Gastroesophageal sphincter (tissue), 4 donors: ENCODE measurements at regions not wholly inside any gene's neighbourhood (a gene's known extent, or its start where the extent isn't known, plus 50 kb on each side); places are given as distances from the start of the nearest gene placed in this dataset.
A peak's percentile ranks its signal among the peaks of the same experiment; 100 is the strongest.

ENCODE experiments used
- ATAC-seq: fragments of 150-250 bp; one replicate; pipeline ENCODE4 v1.9.1; 2016; ENCODE audit warnings: mild to moderate bottlenecking, moderate library complexity
- H3K27ac ChIP-seq, 4 donors: fragments of 200-600 bp; sonication (generic) in 3 of 4; 1 replicate in 3 of 4; 2 replicates in 1 of 4; pipeline ENCODE4 v1.5.1; 2016 to 2019
- H3K27me3 ChIP-seq: fragments of 200-600 bp; sonication (generic); one replicate; pipeline ENCODE4 v1.5.1; 2019
- H3K36me3 ChIP-seq, 2 donors: fragments of 200-600 bp; sonication (generic); one replicate each; pipeline ENCODE4 v1.5.1; 2019; ENCODE audit warnings: control low read depth in 1 of 2
- H3K4me1 ChIP-seq, 3 donors: fragments of 200-600 bp; sonication (generic); 1 replicate in 2 of 3; 2 replicates in 1 of 3; pipeline ENCODE4 v1.5.1; 2016 to 2019; ENCODE audit warnings: control low read depth in 2 of 3
- H3K4me3 ChIP-seq, 2 donors: fragments of 200-600 bp; sonication (generic); one replicate each; pipeline ENCODE4 v1.5.1; 2019; ENCODE audit warnings: mild to moderate bottlenecking in 1 of 2, moderate library complexity in 1 of 2
- H3K9me3 ChIP-seq, 3 donors: fragments of 200-600 bp; sonication (generic); one replicate each; pipeline ENCODE4 v1.5.1; 2017 to 2019; ENCODE audit warnings: control low read depth in 2 of 3
- CTCF ChIP-seq, 4 experiments: fragments of 200-600 bp in 2 of 4; fragments of 450-650 bp in 2 of 4; sonication (generic) in 1 of 4; IDR thresholded peaks; one replicate each; pipeline ENCODE4 v1.5.1; 2017 to 2019; ENCODE audit warnings: antibody characterized with exemption in 4 of 4, mild to moderate bottlenecking in 2 of 4, moderate library complexity in 2 of 4
- EP300 ChIP-seq: sonication (generic); formaldehyde crosslinking; IDR thresholded peaks from one replicate; pipeline ENCODE4 v1.6.1; 2017; ENCODE audit warnings: antibody characterized with exemption, mild to moderate bottlenecking
- POLR2A ChIP-seq, 2 donors: fragments of 450-650 bp; IDR thresholded peaks; one replicate each; pipeline ENCODE4 v1.6.1; 2017; ENCODE audit warnings: antibody characterized with exemption in 2 of 2, mild to moderate bottlenecking in 2 of 2, moderate library complexity in 1 of 2
- POLR2AphosphoS5 ChIP-seq: sonication (generic); formaldehyde crosslinking; IDR thresholded peaks from one replicate; pipeline ENCODE4 v1.6.1; 2017; ENCODE audit warnings: antibody characterized with exemption
- WGBS, 2 donors: methylation state at CpG; one replicate each; pipeline ENCODE4 v1.1.5; 2018; ENCODE audit warnings: low coverage in 1 of 2; 5-methylcytosine and 5-hydroxymethylcytosine counted together

GRCh38 chr4:181564625-181565024, 678.6 kb upstream of the TENM3 start:
- no peak for ATAC-seq

GRCh38 chr4:181566490-181566889, 676.7 kb upstream of the TENM3 start:
- TF ChIP-seq POLR2AphosphoS5 (peak; percentile 55), POLR2A (IDR thresholded peaks at IDR 0.05) (no peak)
- no peak overlapping the region for H3K4me3 ChIP-seq
- no peaks in the 10 kb centered on the region for H3K9me3 ChIP-seq
- peak; percentile 77 for ATAC-seq
- H3K27ac ChIP-seq = no peak overlapping the region
- H3K4me1 ChIP-seq = no peaks in the 10 kb centered on the region
- no peaks in the 10 kb centered on the region for H3K36me3 ChIP-seq
- no peaks in the 10 kb centered on the region for H3K27me3 ChIP-seq
- WGBS, 2 donors = 16 to 27% methylated on average over 4 to 7 of the region's 7 CpGs

More at GRCh38 chr4:181564625-181565024, 678.6 kb upstream of the TENM3 start:
- Histone ChIP-seq H3K4me1 (no peaks in the 10 kb centered on the region), H3K9me3 (peaks cover 0 to 12% (median 0%) of the 10 kb centered on the region in 3 donors), H3K27me3 (no peaks in the 10 kb centered on the region), H3K27ac (no peak overlapping the region), H3K4me3 (no peak overlapping the region), H3K36me3 (no peaks in the 10 kb centered on the region)
- no peak for TF ChIP-seq POLR2AphosphoS5
- TF ChIP-seq CTCF (IDR thresholded peaks at IDR 0.05) = no peak
- TF ChIP-seq EP300 = no peak
- no peak for TF ChIP-seq POLR2A (IDR thresholded peaks at IDR 0.05)
- WGBS, 2 donors = 59 to 69% methylated on average over 6 of the region's 6 CpGs

GRCh38 chr4:181569553-181569952, 673.6 kb upstream of the TENM3 start:
- H3K4me1 ChIP-seq = no peaks in the 10 kb centered on the region
- no peaks in the 10 kb centered on the region for H3K27me3 ChIP-seq
- H3K27ac ChIP-seq = no peak overlapping the region
- WGBS, 2 donors = 40 to 54% methylated on average over 2 of the region's 2 CpGs
- no peaks in the 10 kb centered on the region for H3K36me3 ChIP-seq
- no peak for ATAC-seq
- no peaks in the 10 kb centered on the region for H3K9me3 ChIP-seq
- H3K4me3 ChIP-seq = no peak overlapping the region
- TF ChIP-seq CTCF (IDR thresholded peaks at IDR 0.05) = peak in 2 of 4 experiments; percentile 8 to 41
- TF ChIP-seq POLR2AphosphoS5 = no peak

- H3K4me3 ChIP-seq = no peak overlapping the region
- WGBS, 2 donors = 49 to 53% methylated on average over 2 to 4 of the region's 5 CpGs
- ATAC-seq = no peak
Observed at GRCh38 chr4:181578911-181579310, 664.3 kb upstream of the TENM3 start.

GRCh38 chr4:181579486-181579885, 663.7 kb upstream of the TENM3 start:
- Histone ChIP-seq H3K36me3 (no peaks in the 10 kb centered on the region), H3K27me3 (no peaks in the 10 kb centered on the region), H3K27ac (no peak overlapping the region), H3K4me3 (no peak overlapping the region), H3K4me1 (no peaks in the 10 kb centered on the region), H3K9me3 (no peaks in the 10 kb centered on the region)
- no peak for ATAC-seq
- 73 to 88% methylated on average over 2 of the region's 2 CpGs for WGBS, 2 donors
- no peak for TF ChIP-seq EP300
- no peak for TF ChIP-seq POLR2A (IDR thresholded peaks at IDR 0.05)
- TF ChIP-seq POLR2AphosphoS5 = no peak
- TF ChIP-seq CTCF (IDR thresholded peaks at IDR 0.05) = no peak

More at GRCh38 chr4:181578911-181579310, 664.3 kb upstream of the TENM3 start:
- Histone ChIP-seq H3K9me3 (no peaks in the 10 kb centered on the region), H3K4me1 (no peaks in the 10 kb centered on the region), H3K36me3 (no peaks in the 10 kb centered on the region), H3K27ac (no peak overlapping the region), H3K27me3 (no peaks in the 10 kb centered on the region)
- TF ChIP-seq EP300 (no peak), POLR2A (IDR thresholded peaks at IDR 0.05) (no peak), CTCF (IDR thresholded peaks at IDR 0.05) (no peak), POLR2AphosphoS5 (no peak)
